ENCODE measurements at regions not wholly inside any gene's neighbourhood (a gene's known extent, or its start where the extent isn't known, plus 50 kb on each side); places are given as distances from the start of the nearest gene placed in this dataset.
"Not testable (repeated sequence)": the region's sequence is repeated elsewhere in the genome, so short reads cannot be mapped to it uniquely, and the experiment has no call there.

GRCh38 chr6:167560673-167561569 is 236.0 kb downstream of the TTLL2 start:
- no peaks in the 10 kb centered on the region for H3K9me3 ChIP-seq (ENCODE audit: control insufficient read depth in 1 of 2, insufficient read depth in 1 of 2, low read depth in 1 of 2, low read length in 2 of 2)
- no peak overlapping the region for H3K4me2 ChIP-seq (ENCODE audit: low read length)
- ChIA-PET CTCF (no interaction called here), POLR2A (no interaction called here), RAD21 (ENCODE audit: low non-redundant PET in 1 of 2, low total read pairs in 2 of 2, uncharacterized antibody in 2 of 2, unreplicated experiment in 2 of 2) (no interaction called here)
- 0 out of 2 replicates have a peak, but pooled peaks cover 2% of the 10 kb centered on the region for H3K27me3 ChIP-seq (ENCODE audit: insufficient read depth, low read length)
- no peak overlapping the region for H3K27ac ChIP-seq (ENCODE audit: low read depth, low read length)
- no peaks in the 10 kb centered on the region for H3K36me3 ChIP-seq (ENCODE audit: control insufficient read depth in 1 of 2, insufficient read depth in 2 of 2, low read length in 2 of 2)
- intact Hi-C loops (cut with micrococcal nuclease): no loop called here
- H2AFZ ChIP-seq (ENCODE audit: low read depth, low read length, poor library complexity, severe bottlenecking): no peak overlapping the region
- peaks cover 0 to 3% of the 10 kb centered on the region in 2 experiments; a peak in 1 of 4 replicates for H3K4me1 ChIP-seq (ENCODE audit: control insufficient read depth in 1 of 2, insufficient read depth in 2 of 2, low read length in 2 of 2)
- no peak overlapping the region for H3K9ac ChIP-seq (ENCODE audit: low read length)
- no TSS peak for BruUV-seq (replicated peaks)
- no peaks in the 10 kb centered on the region for H4K20me1 ChIP-seq (ENCODE audit: insufficient read depth)
- no peak for DNase-seq (ENCODE audit: low read depth, low spot score)
- ATAC-seq: no peak
- no peaks in the 10 kb centered on the region for H3K79me2 ChIP-seq (ENCODE audit: insufficient read depth, low read length)
- no peak overlapping the region for H3K4me3 ChIP-seq (replicated peaks in 1 of 2; ENCODE audit: low read depth in 1 of 2, low read length in 2 of 2)
- H3K9me2 ChIP-seq (ENCODE audit: insufficient read depth): no peaks in the 10 kb centered on the region
- TF ChIP-seq SP1 (IDR thresholded peaks at IDR 0.05; ENCODE audit: low read depth) (no peak), CEBPB (IDR thresholded peaks at IDR 0.05; ENCODE audit: low read depth) (no peak), CTCF (IDR thresholded peaks at IDR 0.05 in 2 of 3, conservative IDR thresholded peaks at IDR 0.05 in 1 of 3; ENCODE audit: borderline replicate concordance in 1 of 3, insufficient read depth in 1 of 3, low read depth in 2 of 3, low read length in 2 of 3) (no peak), POLR2A (IDR thresholded peaks at IDR 0.05; ENCODE audit: borderline replicate concordance, extremely low read depth, insufficient read depth, insufficient read length) (no peak), ZFX (IDR thresholded peaks at IDR 0.05) (no peak)

- intact Hi-C loops (cut with micrococcal nuclease); H3K9ac ChIP-seq (ENCODE audit: low read length); RAD21 ChIA-PET (ENCODE audit: low non-redundant PET in 1 of 2, low total read pairs in 2 of 2, uncharacterized antibody in 2 of 2, unreplicated experiment in 2 of 2); BruUV-seq (replicated peaks); H3K36me3 ChIP-seq (ENCODE audit: control insufficient read depth in 1 of 2, insufficient read depth in 2 of 2, low read length in 2 of 2); ATAC-seq; H4K20me1 ChIP-seq (ENCODE audit: insufficient read depth); H2AFZ ChIP-seq (ENCODE audit: low read depth, low read length, poor library complexity, severe bottlenecking); H3K79me2 ChIP-seq (ENCODE audit: insufficient read depth, low read length); H3K27ac ChIP-seq (ENCODE audit: low read depth, low read length); H3K9me2 ChIP-seq (ENCODE audit: insufficient read depth); H3K27me3 ChIP-seq (ENCODE audit: insufficient read depth, low read length); H3K4me1 ChIP-seq (ENCODE audit: control insufficient read depth in 1 of 2, insufficient read depth in 2 of 2, low read length in 2 of 2); H3K4me2 ChIP-seq (ENCODE audit: low read length); H3K4me3 ChIP-seq (replicated peaks in 1 of 2; ENCODE audit: low read depth in 1 of 2, low read length in 2 of 2); DNase-seq (ENCODE audit: low read depth, low spot score); POLR2A ChIA-PET; CTCF ChIA-PET; H3K9me3 ChIP-seq (ENCODE audit: control insufficient read depth in 1 of 2, insufficient read depth in 1 of 2, low read depth in 1 of 2, low read length in 2 of 2): not testable (repeated sequence)
Measured at GRCh38 chr6:167562862-167563261, 238.0 kb downstream of the TTLL2 start.

Measured in HCT116 (cell line).